Stromal cell of bone marrow (primary cell): ENCODE measurements at regions not wholly inside any gene's neighbourhood (a gene's known extent, or its start where the extent isn't known, plus 50 kb on each side); places are given as distances from the start of the nearest gene placed in this dataset.
"Not testable (repeated sequence)": the region's sequence is repeated elsewhere in the genome, so short reads cannot be mapped to it uniquely, and the experiment has no call there.

Source experiments
- DNase-seq: peaks from one replicate; pipeline ENCODE4 v3.0.0-alpha.2; 2012; ENCODE audit warnings: low read depth

DNA sequence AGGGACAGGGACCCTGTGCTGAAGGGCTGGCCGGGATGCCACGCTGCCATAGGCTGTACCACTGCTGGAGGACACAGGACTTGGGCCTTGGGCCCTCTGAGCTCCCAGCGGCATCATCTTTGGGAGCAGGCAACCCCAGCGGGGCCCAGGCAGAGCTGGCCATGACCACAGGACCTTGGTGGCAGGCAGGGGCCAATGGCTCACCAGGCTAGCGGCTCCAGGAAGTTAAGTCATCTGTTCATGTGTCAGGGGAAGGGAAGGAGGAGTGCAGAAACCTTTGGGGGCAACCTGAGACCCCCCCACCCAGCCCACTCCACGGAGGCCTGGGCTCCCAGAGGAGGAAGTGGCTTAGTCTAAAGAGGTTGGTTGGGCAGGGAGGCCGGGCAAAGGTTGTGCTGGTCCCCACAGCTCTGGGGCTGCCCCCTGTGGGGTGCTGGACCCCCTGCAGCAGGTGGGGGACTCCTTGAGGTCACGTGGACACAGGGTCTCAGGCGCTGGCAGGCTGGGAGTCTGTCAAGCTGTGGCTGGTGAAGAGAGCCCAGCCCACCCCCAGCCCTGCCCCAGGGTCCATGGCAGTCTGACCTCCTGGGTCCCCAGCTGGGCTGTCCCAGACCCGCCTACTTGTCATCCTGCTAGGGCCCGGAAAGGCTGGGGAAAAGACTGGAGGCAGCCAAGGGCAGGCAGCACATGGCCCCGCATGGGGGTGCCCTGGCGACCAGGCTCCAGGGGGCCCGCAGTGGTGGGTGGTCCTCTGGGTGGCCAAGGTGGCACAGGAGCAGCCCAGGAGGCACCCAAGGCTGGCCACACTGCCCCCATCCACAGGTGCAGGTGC is 184.3 kb downstream of the IGLL1 start:
- no peak for DNase-seq

DNA sequence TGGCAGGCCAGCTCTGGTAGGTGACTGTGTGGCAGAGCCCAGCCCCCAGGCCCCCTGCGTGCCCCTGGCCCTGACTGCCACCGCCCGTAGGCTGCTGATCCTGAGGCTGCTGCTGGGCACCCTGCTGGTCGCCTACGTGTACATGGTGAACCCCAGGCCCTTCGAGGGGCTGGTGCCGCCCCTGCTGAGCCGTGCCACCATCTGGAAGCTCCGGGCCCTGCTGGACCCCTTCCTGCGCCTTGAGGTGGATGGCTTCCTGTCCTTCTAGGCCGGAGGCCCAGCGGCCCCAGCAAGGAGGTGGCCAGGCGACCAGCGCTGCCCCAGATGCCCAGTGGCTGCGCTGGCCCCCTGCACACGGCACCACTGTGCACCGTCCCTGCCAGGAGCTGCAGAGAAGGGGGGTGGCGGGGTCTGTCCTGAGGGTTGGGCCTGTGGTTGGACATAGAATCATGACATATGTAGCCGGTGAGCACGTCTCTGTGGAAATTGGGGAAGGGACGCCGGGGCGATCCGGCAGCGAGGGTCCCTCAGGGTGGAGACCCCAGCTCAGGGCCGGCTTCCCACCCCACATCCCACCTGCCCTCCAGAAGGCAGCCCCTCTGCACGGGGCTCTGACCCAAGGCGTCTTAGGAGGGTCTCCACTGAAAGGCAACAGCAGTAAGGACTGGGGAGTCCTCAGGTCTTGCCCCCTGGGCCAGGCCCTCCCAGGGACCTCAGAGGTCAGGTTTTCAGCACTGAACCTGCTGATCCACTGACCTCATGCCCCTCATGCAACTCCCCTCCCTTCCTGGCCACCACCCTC is 185.4 kb downstream of the IGLL1 start:
- DNase-seq, result no peak

DNA sequence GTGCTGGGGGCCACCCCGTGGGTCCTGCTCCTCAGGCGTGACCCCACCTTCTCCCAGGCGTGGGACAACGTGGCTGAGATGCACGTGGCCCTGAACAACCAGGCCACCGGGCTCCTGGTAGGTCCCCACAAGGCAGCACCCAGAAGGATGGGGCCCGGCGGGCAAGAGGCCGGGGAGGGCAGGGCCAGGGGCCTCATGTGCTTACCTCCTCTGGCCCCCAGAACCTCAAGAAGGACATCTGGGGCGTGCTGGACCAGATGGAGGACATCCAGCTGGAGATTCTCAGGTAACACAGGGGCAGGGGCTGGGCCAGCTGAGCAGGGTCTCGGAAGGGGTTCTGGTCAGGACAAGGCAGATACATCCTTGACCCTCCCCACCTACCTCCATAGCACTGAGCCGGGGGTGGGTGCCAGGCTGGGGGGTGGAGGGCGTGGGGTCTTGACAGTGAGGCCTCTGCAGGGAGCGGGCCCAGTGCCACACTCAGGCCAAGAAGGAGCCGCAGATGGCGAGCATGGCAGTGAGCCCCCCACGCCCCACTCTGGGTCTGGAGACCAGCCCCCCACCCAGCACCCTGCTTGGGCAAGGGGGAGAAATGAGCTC is 186.3 kb downstream of the IGLL1 start:
- DNase-seq, result no peak

DNA sequence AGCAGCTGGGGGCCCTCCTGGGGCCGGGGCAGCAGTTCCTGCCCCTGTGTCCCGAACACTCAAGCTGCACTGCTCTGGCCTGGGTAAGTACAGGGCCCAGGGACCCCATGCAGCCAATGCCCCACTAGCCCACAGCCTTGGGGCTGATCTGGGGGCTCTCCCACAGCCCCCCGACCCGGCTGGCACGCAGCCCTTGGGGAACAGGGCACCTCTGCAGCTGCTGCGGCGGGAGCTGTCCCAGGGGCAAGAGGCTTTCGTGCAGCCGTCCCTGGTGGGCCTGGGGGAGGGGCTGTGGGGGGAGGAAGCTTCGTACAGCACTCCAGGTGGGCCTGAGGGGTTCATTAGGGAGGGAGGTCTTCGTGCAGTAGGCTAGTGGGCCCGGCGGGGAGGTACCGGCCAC is 186.9 kb downstream of the IGLL1 start:
- DNase-seq, result not testable (repeated sequence)

DNA sequence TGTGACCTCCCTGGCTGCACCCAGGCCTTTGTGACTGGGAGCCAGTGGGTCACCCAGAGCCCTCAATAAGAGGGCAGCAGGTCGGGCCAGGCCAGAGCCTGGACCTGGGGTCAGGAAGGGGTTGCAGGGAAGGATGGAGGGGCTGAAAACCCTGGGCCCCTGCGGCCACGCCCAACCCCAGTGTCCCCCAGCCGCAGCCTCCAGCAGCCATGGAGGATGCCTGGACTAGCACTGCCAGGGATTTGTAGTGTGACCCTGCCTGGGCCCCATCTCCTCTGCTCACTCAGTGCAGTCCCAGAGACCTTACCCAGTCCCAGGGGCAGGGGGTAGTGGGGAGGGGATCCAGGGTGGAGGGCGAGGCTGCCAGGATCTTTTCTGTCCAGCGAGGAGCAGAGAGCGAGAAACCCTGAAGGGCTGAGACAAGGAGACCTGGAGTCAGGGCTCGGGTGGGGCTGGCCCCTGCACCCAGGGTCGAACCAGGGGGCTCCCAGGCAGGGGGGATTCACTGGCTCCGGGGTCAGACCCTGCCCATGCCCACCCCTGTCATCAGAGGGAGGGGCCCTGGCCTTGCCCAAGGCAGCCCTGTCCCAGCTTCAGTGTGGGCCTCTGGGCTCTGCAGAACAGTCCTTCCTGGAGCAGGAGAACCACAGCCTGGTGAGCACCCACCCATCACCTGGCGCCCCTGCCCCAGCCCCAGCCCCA is 187.5 kb downstream of the IGLL1 start:
- DNase-seq, result no peak

DNA sequence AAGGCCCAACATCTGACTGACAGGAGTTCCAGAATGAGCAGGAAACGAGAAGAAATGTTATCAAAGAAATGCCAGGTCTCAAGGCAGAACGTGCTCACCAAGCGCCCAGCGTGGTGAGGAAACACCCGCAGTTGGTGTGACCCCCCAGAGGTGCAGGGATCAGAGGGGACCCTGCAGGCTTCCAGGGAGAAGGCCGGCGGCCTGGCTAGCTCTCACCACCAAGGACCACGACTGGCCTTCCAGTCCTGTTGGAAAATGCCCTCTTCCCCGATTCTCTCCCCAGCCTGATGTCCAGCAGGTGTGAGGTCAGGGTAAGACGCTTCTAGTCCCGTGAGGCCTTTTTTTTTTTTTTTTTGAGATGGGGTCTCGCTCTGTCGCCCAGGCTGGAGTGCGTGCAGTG is 189.1 kb downstream of the IGLL1 start:
- no peak for DNase-seq

DNA sequence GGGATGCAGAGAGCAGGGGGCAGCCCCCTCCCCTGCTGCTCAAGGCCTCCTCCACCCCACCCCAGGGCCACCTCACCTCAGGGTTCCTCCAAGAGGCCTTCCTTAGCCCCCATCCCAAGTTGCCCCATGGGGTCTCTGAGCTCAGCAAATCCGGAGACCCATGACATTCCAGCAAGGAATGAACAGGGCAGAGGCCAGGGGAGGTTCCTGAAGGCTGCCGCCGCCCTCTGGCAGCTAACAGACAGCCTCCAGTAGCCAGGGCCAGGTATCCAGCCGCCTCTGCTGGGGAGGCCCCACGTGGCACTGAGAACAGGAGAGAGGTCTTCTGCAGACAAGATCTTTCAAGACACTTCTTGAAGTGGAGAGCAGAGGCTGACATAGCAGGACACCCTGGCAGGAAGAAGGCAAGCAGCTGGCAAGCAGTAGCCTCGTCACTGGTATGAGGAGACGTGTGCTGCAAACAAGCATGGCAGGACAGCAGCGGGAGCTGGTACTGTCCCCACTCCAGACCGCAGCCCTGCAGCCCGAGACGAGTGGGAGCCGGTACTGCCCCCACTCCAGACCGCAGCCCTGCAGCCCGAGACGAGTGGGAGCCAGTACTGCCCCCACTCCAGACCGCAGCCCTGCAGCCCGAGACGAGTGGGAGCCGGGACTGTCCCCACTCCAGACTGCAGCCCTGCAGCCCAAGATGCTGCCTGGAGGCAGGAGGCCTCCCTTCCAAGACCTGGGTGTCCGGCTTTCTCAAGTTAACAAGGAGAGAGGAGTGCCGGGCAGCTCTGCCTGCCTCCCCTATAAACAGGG is 190.6 kb downstream of the IGLL1 start:
- no peak for DNase-seq

DNA sequence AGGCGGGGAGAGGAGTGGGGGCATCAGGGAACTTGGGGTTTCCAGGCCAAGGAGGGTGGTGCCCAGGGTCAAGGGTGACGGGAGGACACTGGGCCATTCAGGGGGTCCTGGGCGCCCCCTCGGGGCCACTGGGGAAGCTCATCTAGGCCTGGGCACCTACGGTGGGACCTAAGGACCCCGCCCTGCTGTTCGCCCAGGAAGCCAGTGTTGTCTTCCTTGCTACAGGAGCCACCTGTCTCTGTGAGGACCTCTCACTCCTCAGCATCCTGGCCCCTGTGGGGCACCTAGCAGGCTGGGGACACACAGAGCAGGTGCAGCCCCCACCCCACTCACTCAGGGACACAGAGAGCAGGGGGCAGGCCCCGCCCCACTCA is 191.6 kb downstream of the IGLL1 start:
- no peak for DNase-seq

DNA sequence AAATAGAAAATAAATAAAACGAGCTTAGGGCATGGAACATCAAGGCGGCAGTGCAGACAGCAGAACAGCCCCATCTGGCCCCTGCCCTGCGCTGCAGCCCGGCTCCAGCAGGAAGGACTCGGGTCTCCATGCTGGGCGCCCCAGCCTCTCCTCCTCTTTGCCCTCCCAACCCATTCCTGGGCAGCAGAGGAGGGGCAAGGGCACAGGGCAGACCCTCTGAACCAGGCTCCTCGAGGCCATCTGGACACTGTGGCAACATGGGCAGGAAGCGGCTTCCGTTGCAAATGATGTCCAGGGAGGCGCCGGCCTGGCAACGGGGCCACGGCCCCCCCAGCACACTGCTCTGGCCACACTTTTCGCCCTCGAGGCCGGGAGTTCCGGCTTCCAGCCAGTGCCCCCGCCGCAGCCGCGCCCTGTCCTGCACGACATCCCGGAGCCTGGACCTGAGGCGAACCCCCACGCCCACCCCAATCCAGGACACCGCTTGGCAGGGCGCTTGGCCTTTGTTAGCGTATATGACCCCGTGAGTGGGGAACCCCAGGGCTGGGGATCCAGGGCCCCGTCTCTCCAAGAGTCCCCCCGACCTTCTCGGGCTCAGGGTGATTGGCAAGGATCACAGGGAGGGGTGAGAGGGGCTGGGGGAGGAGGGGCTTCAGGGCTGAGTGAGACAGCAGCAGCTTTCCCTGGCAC is 192.1 kb downstream of the IGLL1 start:
- no peak for DNase-seq

DNA sequence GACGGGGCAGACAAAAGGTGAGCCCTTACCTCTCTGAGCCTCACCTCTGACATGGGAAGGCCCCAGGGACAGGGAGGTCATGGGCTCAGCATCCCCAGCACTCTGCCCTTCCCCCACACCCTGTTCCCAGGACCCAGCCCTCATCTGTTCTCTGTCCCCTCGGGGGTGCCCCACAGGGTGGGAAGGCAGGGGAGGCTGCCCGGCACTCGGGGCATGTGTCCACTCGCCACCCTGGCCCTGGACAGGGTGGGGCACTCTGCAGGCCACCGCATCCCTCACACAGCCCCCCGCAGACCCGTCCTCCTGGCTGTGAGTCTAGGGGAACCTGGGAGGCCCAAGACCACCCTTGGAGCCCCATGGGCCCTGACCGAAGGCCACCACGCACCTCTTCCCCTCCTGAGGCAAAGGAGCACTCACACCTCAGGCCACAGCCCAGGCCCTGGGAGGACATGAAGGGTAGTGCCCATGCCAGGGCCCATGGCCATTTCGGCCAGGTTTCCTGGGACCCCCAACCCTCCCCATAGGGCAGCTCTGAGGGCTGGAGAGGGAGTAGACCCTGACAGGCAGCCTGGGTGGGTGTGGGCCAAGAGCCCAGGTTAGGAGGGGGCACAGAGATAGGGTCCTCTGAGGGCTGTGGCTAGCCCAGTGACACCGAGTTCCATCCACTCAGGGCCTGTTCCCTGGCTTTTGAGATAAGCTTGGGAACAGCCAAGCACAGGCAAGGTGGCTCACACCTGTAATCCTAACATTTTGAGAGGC is 193.1 kb downstream of the IGLL1 start:
- DNase-seq, result no peak

DNA sequence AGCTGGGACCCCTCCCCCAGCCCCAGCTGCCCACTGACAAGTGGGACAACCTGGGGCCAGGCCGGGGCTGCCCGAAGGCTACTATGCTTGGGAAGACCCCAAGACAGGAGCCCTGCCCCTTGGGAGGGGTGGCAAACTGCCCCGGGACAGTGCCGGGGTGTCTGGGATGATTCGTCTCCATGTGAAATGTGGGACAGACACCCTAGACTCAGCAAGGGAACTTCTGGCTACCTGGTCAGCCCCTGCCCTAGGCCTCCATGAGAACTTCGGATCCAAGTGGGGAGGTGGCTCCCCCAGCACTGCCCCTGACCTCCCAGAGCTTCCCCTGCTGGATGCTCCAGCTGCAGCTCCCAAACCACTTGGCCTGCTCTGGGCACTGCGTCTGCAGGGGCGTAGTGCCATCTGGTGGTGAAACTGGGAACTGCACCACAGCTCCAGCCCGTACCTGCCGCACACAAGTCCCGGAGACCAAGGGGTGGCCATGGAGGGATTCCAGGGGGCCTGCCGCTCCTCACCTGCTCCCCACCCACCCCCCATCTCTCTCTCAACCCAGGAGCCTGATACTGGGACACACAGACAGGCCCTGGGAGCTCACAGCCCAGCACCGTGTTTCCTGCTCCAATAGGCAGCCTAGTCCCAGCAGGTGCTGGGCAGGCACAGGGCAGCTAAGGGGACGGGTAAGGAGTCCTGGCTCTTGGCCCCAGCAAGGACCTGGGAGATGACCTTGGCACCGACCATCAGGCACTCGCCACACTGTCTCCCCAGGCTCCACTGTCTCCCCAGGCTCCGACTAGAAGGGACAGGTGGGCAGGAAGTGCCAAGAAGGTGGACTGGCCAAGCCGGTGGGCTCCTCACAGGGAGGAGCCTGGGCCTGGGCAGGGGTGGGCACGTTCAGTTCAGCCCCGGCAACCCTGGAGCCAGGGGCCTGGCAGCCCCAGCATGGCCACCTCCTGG is 194.1 kb downstream of the IGLL1 start:
- peak; percentile 33 for DNase-seq

DNA sequence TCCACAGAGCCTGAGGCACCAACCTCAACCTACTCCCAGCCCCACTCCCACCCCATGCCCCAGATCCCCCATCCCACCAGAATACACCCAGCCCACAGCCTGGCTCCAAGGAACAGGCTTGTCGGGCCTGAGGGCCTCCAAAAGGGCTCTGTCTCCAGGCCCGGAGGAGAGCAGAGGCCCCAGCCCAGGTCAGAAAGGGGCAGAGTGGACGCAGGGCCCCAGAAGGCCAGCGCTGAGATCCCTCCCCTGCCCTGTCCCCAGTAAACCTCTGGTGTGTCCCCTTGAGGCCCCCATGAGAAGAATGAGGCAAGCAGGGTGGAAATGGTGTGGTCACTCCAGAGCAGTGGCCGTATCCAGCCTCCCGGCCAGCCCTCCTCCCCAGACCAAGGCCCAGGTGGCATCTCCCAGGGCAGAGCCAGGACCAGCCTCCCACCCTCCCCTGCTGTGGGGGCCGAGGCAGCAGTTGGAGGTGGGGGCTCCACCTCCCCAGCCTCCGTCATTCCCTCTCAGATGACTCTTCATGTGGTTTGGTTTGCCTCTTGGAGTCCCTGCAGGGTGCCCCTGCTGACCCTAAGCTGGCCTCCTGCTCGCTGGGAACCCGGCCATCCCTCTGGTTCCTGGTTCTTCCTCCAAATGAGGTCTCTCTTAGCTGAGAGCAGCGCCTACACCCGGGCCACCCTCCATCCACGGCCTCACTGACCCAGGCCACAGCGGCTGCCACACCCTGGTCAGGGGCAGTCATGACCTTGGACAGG is 195.0 kb downstream of the IGLL1 start:
- DNase-seq, result no peak

DNA sequence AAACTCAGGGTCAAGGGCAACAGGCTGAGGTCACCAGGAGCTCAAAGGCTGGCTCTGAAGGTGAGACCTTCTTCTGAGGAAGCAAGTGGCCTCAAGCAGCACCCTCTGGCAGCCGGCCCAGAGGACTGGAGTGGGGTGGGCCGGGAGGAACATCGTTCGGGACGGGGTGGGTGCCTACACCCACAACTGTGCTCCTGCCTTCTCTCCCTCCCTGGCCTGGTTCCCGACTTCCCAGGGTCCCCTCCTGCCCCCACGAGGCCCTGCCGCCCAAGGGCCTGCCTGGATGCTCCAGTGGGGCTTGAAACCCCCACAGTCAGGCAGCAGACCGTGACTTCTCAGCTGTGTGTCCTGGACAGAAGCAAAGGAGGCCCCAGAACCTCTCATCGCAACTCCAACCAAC is 195.7 kb downstream of the IGLL1 start:
- DNase-seq, result no peak

DNA sequence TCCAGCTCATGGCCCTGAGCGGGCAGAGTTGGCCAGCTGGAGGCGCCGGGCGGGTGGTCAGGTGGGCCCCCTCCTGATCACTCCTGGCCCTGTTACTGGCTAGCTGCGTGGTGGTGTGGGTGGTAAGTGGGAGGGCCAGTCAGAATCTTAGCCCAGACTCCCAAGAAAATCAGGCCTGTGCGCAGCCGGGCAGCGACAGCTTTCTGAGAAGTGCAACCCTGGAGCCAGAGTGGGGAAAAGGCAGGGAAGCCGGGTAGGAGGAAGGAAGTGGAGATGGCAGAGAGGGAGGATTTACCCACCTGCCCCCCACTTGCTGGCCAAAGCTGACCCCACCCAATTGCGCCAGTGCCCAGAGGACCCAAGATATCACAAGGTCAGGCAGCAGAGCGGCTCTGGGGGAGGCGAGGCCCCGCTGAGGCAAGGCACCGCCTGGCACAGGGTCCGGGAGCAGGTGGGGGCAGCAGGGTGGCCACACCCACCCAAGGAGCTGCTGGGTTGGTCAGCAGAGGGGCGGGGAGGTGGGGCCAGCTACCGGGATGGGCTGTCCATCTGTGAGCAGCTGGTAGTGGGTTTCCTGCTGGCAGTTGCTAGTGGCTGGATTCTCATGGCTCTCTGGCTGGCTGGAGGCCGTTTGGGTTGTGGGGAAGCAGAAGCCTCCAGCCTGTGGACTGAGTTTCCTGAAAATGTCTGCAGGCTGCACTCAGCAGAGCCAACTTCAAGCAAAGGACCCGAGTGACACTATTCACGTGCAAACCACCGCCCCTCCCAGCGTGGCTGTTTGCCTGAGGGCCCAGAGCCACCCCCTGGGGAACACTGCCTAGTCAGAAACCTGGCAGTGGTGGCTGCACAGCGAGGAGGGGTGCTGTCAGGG is 196.4 kb downstream of the IGLL1 start:
- DNase-seq, result no peak

DNA sequence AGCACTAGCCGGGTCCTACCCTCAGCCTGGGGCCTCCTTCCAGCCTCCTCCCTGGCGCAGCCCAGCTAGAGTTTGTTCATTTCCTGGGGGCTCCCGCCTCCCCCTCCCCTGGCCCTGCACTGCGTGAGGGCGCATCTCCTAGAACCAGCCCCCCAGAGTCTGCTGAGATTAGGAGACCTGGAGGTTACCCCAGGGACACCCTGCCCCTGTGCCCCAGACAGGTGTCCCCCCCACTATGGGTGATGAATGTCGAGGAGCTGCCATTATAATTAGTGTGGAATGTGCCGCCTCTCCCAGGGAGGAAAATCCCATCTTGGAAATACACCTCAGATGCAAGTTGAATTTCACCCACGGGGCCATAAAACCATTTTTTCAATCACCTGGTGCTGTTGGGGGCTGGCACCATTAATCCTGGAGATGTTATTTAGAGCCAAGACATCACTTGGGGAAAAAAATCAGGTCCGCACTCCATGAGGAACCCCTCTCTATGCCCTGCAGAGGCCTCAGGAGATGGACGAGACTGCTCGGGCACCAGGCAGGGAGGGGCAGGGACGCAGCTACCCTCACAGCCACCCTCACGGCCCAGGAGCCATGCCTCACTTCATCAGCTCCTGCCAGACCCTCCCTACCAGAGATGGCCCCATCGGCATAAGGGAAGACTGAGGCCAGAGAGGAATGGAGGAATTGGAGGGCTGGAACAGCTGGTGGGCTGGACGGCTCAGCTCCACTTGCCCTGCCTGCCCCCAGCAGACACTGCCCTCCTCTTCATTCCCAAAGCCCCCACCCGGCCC is 197.5 kb downstream of the IGLL1 start:
- no peak for DNase-seq

DNA sequence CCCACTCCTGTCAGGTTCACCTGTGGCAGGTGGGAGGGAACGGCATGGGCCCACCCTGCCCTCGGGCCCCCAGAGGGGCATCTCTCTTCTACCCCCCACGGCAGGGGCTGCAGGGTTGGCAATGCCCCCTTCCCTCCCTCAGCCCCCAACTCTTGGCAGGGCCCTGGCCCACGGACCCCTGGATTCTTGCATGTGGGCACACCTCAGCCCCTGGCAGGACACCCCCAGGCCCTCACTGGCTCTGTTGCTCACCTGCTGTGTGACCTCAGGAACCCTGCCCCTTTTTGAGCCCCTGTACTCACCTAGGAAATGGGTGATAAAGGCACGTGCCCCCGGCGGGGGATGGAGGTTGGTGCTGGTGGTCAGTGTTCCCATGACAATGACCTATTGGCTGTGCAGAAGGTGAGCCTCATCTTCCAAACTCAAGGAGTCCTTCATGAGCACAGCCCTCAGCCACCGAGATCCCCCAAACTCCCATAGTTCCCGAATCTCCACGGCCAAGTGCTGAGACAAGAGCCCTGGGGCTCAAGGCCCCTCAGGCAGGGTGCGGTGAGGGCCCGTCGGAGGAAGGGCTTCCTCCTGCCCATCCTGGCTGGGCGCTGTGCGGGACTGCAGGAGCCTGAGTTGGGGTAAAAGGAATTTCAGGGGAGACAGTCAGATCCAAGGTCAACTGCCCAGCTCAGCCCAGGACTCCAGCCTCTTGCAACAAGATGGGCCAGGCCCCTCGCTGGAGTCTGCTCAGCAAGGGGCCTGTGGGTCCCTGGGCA is 198.2 kb downstream of the IGLL1 start:
- DNase-seq, result no peak
